GM21576 (cell line): ENCODE measurements at regions not wholly inside any gene's neighbourhood (a gene's known extent, or its start where the extent isn't known, plus 50 kb on each side); places are given as distances from the start of the nearest gene placed in this dataset.

ENCODE experiments used
- ATAC-seq: cut with Tn5 transposase; IDR thresholded peaks from one replicate; pipeline ENCODE4 v1.9.1; 2021; ENCODE audit warnings: mild to moderate bottlenecking, moderate library complexity; ENCODE audit not compliant: unreplicated experiment

- no peak for ATAC-seq
These were observed 55.3 kb upstream of the AMN1 start for GRCh38 chr12:31783996-31784645.

- ATAC-seq, result no peak
These were observed 54.7 kb upstream of the AMN1 start for GRCh38 chr12:31783556-31783955.

GRCh38 chr12:31781894-31782540 lies 53.2 kb upstream of the AMN1 start:
- ATAC-seq, result no peak

GRCh38 chr12:31780096-31780495 lies 51.3 kb upstream of the AMN1 start:
- no peak for ATAC-seq

- no peak for ATAC-seq
These were observed 49.9 kb upstream of the AMN1 start for GRCh38 chr12:31778687-31779086.
